CD8-positive, alpha-beta memory T cell (primary cell): ENCODE measurements at regions not wholly inside any gene's neighbourhood (a gene's known extent, or its start where the extent isn't known, plus 50 kb on each side); places are given as distances from the start of the nearest gene placed in this dataset.

Experiments used
- CTCF ChIA-PET: fragments of 350-600 bp; sonication (Branson Sonifier 250); formaldehyde crosslinking; loops from one replicate; lab custom pipeline; 2021; ENCODE audit warnings: antibody characterized with exemption; lab: Charles Lee
- POLR2A ChIA-PET: fragments of 350-600 bp; sonication (Branson Sonifier 250); formaldehyde crosslinking; loops from one replicate; lab custom pipeline; 2021; ENCODE audit warnings: antibody characterized with exemption; lab: Charles Lee
- DNase-seq, 5 donors: peaks; one replicate each; pipeline versions ENCODE4 v3.0.0 to v3.0.0-alpha.2; 2020 to 2022; ENCODE audit warnings: mixed read lengths in 1 of 5
- H3K27ac ChIP-seq: one replicate; pipeline ENCODE4 v1.7.0; 2013; ENCODE audit warnings: low read depth, mild to moderate bottlenecking, low read length, moderate library complexity
- H3K27me3 ChIP-seq: 2 replicates; pipeline ENCODE4 v1.7.0; 2013; ENCODE audit warnings: low read length, mild to moderate bottlenecking; ENCODE audit not compliant: insufficient read depth, poor library complexity, severe bottlenecking
- H3K36me3 ChIP-seq: 2 replicates; pipeline ENCODE4 v1.7.0; 2013; ENCODE audit warnings: mild to moderate bottlenecking, low read length, moderate library complexity; ENCODE audit not compliant: insufficient read depth
- H3K4me1 ChIP-seq: 2 replicates; pipeline ENCODE4 v1.7.0; 2013; ENCODE audit warnings: mild to moderate bottlenecking, low read length, moderate library complexity; ENCODE audit not compliant: insufficient read depth
- H3K4me3 ChIP-seq: 2 replicates; pipeline ENCODE4 v1.7.0; 2013; ENCODE audit warnings: mild to moderate bottlenecking, low read length
- H3K9me3 ChIP-seq: 2 replicates; pipeline ENCODE4 v1.7.0; 2013; ENCODE audit warnings: mild to moderate bottlenecking, low read length
- H3K27ac Mint-ChIP-seq, 8 donors: one replicate each; pipeline ENCODE4 v1.8.0; 2020 to 2021; ENCODE audit warnings: mixed read lengths in 8 of 8, mild to moderate bottlenecking in 6 of 8, inconsistent platforms in 3 of 8, moderate library complexity in 3 of 8
- H3K27me3 Mint-ChIP-seq, 2 donors: one replicate each; pipeline ENCODE4 v1.8.0; 2020 to 2021; ENCODE audit warnings: mixed read lengths in 2 of 2, mild to moderate bottlenecking in 1 of 2, moderate library complexity in 1 of 2
- H3K36me3 Mint-ChIP-seq, 3 donors: one replicate each; pipeline ENCODE4 v1.8.0; 2020 to 2021; ENCODE audit warnings: mixed read lengths in 3 of 3, inconsistent platforms in 1 of 3, mild to moderate bottlenecking in 1 of 3
- H3K4me1 Mint-ChIP-seq, 3 donors: one replicate each; pipeline ENCODE4 v1.8.0; 2020 to 2021; ENCODE audit warnings: mixed read lengths in 3 of 3, inconsistent platforms in 1 of 3, mild to moderate bottlenecking in 1 of 3
- H3K4me3 Mint-ChIP-seq, 7 donors: one replicate each; pipeline ENCODE4 v1.8.0; 2020 to 2021; ENCODE audit warnings: mixed read lengths in 7 of 7, mild to moderate bottlenecking in 6 of 7, moderate library complexity in 4 of 7, inconsistent platforms in 2 of 7
- H3K9me3 Mint-ChIP-seq, 5 donors: one replicate each; pipeline ENCODE4 v1.8.0; 2020 to 2022; ENCODE audit warnings: mixed read lengths in 5 of 5, mild to moderate bottlenecking in 3 of 5, moderate library complexity in 2 of 5, inconsistent platforms in 1 of 5

DNA sequence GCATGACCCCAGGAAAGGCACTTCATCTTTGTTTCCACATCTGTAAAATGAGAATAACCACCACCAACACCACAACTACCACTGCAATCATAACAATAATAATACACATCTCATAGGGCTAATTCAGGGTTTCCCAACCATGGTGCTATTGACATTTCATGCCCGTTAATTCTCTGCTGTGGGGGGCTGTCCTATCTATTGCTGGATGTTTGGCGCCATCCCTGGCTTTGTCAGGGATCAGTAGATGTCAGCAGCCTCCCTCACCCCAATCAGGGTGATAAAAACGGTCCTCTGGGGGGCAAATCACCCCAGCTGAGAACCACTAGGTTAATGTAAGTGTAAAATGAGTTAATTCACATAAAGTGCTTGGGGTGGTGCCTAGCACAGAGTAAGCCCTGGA, 145.8 kb downstream of the EMX2 start:
- H3K27ac ChIP-seq = no peak overlapping the region
- no peaks in the 10 kb centered on the region for H3K4me1 ChIP-seq
- Mint-ChIP-seq H3K36me3 (no peaks in the 10 kb centered on the region), H3K4me1 (no peaks in the 10 kb centered on the region), H3K27ac (no peak overlapping the region), H3K27me3 (peaks cover 0 to 7% of the 10 kb centered on the region in 2 donors), H3K9me3 (no peaks in the 10 kb centered on the region), H3K4me3 (no peak overlapping the region)
- ChIA-PET POLR2A (no interaction called here), CTCF (no interaction called here)
- H3K9me3 ChIP-seq = no peaks in the 10 kb centered on the region
- no peak overlapping the region for H3K4me3 ChIP-seq
- H3K27me3 ChIP-seq = no peaks in the 10 kb centered on the region
- DNase-seq = no peak
- H3K36me3 ChIP-seq = no peaks in the 10 kb centered on the region

DNA sequence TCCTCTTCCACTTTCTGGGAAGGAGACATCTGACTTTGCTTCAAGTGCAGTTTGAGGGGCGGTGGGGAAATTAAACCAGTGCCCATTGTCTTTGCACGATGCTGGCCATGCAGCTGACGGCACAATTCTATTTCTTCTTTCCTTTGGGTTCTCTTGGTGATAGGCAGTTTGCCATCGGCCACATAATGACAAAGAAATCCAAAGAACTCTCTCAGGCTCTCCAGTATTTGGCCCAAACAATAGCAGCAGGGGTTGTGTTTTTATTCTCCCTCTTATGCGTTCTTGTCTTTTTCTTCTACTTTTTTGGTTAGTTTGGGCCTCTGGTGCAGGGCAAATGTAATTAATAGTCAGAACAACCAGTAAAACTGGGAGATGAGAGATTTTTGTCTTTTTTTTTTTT, 147.0 kb downstream of the EMX2 start:
- Histone ChIP-seq H3K36me3 (no peaks in the 10 kb centered on the region), H3K27ac (no peak overlapping the region), H3K27me3 (no peaks in the 10 kb centered on the region), H3K9me3 (no peaks in the 10 kb centered on the region), H3K4me3 (no peak overlapping the region), H3K4me1 (no peaks in the 10 kb centered on the region)
- ChIA-PET POLR2A (no interaction called here), CTCF (no interaction called here)
- H3K9me3 Mint-ChIP-seq = no peaks in the 10 kb centered on the region
- no peak for DNase-seq
- no peaks in the 10 kb centered on the region for H3K36me3 Mint-ChIP-seq
- no peaks in the 10 kb centered on the region for H3K4me1 Mint-ChIP-seq
- no peak overlapping the region for H3K4me3 Mint-ChIP-seq
- no peak overlapping the region for H3K27ac Mint-ChIP-seq
- H3K27me3 Mint-ChIP-seq = peaks cover 0 to 11% of the 10 kb centered on the region in 2 donors

DNA sequence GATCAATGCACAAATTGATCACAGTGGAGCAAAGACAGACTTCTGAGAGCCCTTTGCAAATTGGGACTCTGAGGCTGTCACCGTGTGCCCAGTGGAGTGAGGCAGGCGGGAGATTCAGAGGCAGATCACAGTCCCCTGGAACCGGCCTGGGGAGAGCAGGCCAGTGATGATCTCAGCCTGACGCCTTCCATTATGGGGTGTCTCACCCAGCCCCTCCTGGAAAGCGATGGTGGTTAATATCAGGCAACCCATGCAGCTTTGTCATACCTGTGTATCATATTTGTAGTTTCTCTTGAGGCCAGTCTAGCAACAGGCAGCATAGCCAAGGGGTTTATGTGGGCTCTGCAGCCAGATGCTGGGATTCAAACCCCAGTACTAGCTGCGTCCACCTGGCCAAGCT, 147.8 kb downstream of the EMX2 start:
- Mint-ChIP-seq H3K27me3 (peaks cover 0 to 11% of the 10 kb centered on the region in 2 donors), H3K27ac (no peak overlapping the region), H3K9me3 (no peaks in the 10 kb centered on the region), H3K36me3 (no peaks in the 10 kb centered on the region), H3K4me3 (no peak overlapping the region), H3K4me1 (no peaks in the 10 kb centered on the region)
- CTCF ChIA-PET = no interaction called here
- H3K27me3 ChIP-seq = no peaks in the 10 kb centered on the region
- no peak overlapping the region for H3K4me3 ChIP-seq
- no peak overlapping the region for H3K27ac ChIP-seq
- H3K9me3 ChIP-seq = no peaks in the 10 kb centered on the region
- POLR2A ChIA-PET = no interaction called here
- no peaks in the 10 kb centered on the region for H3K36me3 ChIP-seq
- H3K4me1 ChIP-seq = no peaks in the 10 kb centered on the region
- DNase-seq = no peak

GRCh38 chr10:117694190-117694589, 151.6 kb downstream of the EMX2 start:
- no peaks in the 10 kb centered on the region for H3K36me3 Mint-ChIP-seq
- Histone ChIP-seq H3K4me1 (no peaks in the 10 kb centered on the region), H3K36me3 (no peaks in the 10 kb centered on the region), H3K27me3 (no peaks in the 10 kb centered on the region), H3K4me3 (no peak overlapping the region), H3K27ac (no peak overlapping the region), H3K9me3 (no peaks in the 10 kb centered on the region)
- no peak for DNase-seq
- H3K27ac Mint-ChIP-seq = no peak overlapping the region
- ChIA-PET CTCF (no interaction called here), POLR2A (no interaction called here)
- H3K27me3 Mint-ChIP-seq = peaks cover 2 to 5% of the 10 kb centered on the region in 2 donors
- peaks cover 0 to 2% (median 0%) of the 10 kb centered on the region in 5 donors for H3K9me3 Mint-ChIP-seq
- H3K4me1 Mint-ChIP-seq = no peaks in the 10 kb centered on the region
- H3K4me3 Mint-ChIP-seq = no peak overlapping the region

GRCh38 chr10:117697402-117697801, 154.9 kb downstream of the EMX2 start:
- H3K9me3 ChIP-seq = no peaks in the 10 kb centered on the region
- CTCF ChIA-PET = no interaction called here
- Mint-ChIP-seq H3K4me3 (no peak overlapping the region), H3K27me3 (peaks cover 2 to 5% of the 10 kb centered on the region in 2 donors), H3K4me1 (no peaks in the 10 kb centered on the region), H3K9me3 (peaks cover 0 to 2% (median 0%) of the 10 kb centered on the region in 5 donors), H3K36me3 (no peaks in the 10 kb centered on the region), H3K27ac (no peak overlapping the region)
- POLR2A ChIA-PET = no interaction called here
- H3K27me3 ChIP-seq = no peaks in the 10 kb centered on the region
- no peak overlapping the region for H3K27ac ChIP-seq
- DNase-seq = no peak
- H3K36me3 ChIP-seq = no peaks in the 10 kb centered on the region
- no peaks in the 10 kb centered on the region for H3K4me1 ChIP-seq
- H3K4me3 ChIP-seq = no peak overlapping the region

- no peaks in the 10 kb centered on the region for H3K36me3 ChIP-seq
- Mint-ChIP-seq H3K4me1 (no peaks in the 10 kb centered on the region), H3K27ac (no peak overlapping the region), H3K36me3 (no peaks in the 10 kb centered on the region), H3K27me3 (peaks cover 0 to 2% of the 10 kb centered on the region in 2 donors), H3K4me3 (no peak overlapping the region), H3K9me3 (peaks cover 0 to 2% (median 0%) of the 10 kb centered on the region in 5 donors)
- no peak for DNase-seq
- H3K9me3 ChIP-seq = no peaks in the 10 kb centered on the region
- no peaks in the 10 kb centered on the region for H3K4me1 ChIP-seq
- no peak overlapping the region for H3K4me3 ChIP-seq
- CTCF ChIA-PET = no interaction called here
- no peaks in the 10 kb centered on the region for H3K27me3 ChIP-seq
- POLR2A ChIA-PET = no interaction called here
- H3K27ac ChIP-seq = no peak overlapping the region
Observed at GRCh38 chr10:117698809-117699208, 156.3 kb downstream of the EMX2 start.

DNA sequence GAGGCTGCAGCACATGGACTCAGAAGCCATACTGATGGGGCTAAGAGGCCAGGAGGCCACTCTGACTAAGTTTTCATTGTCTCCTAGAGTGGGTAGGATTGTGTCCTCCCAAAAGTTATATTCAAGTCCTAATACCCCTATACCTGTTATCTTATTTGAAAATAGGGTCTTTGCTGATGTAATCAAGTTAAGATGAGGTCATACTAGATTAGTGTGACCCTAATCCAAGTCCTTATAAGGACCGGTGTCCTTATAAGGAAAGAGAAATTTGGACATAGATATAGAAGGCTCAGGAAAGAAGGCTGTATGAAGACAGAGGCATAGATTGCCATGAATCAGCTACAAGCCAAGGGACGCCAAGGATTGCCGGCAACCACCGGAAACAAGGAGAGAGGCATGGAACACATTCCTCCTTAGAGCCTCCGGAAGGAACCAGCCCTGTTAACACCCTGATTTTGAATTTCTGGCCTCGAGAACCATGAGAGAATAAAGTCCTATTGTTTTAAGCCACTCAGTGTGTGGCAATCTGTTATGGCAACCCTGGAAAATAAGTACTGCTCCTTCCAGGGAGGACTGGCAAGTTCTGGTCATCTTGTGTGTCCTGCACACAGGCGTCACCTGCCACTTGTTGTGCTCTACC, 157.0 kb downstream of the EMX2 start:
- Mint-ChIP-seq H3K27me3 (peaks cover 0 to 2% of the 10 kb centered on the region in 2 donors), H3K9me3 (peaks cover 0 to 2% (median 0%) of the 10 kb centered on the region in 5 donors), H3K4me3 (no peak overlapping the region), H3K27ac (no peak overlapping the region), H3K36me3 (no peaks in the 10 kb centered on the region), H3K4me1 (no peaks in the 10 kb centered on the region)
- H3K27ac ChIP-seq = no peak overlapping the region
- POLR2A ChIA-PET = no interaction called here
- no peaks in the 10 kb centered on the region for H3K27me3 ChIP-seq
- no peak overlapping the region for H3K4me3 ChIP-seq
- no peak for DNase-seq
- no peaks in the 10 kb centered on the region for H3K4me1 ChIP-seq
- H3K36me3 ChIP-seq = no peaks in the 10 kb centered on the region
- H3K9me3 ChIP-seq = no peaks in the 10 kb centered on the region
- CTCF ChIA-PET = no interaction called here

GRCh38 chr10:117710181-117710798, 167.7 kb downstream of the EMX2 start:
- no peaks in the 10 kb centered on the region for H3K4me1 ChIP-seq
- no peaks in the 10 kb centered on the region for H3K9me3 ChIP-seq
- POLR2A ChIA-PET = no interaction called here
- no peaks in the 10 kb centered on the region for H3K36me3 ChIP-seq
- DNase-seq = no peak
- CTCF ChIA-PET = no interaction called here
- Mint-ChIP-seq H3K36me3 (no peaks in the 10 kb centered on the region), H3K27ac (no peak overlapping the region), H3K4me3 (no peak overlapping the region), H3K27me3 (peaks cover 2 to 9% of the 10 kb centered on the region in 2 donors), H3K4me1 (no peaks in the 10 kb centered on the region), H3K9me3 (peaks cover 0 to 4% (median 0%) of the 10 kb centered on the region in 5 donors)
- H3K4me3 ChIP-seq = no peak overlapping the region
- no peaks in the 10 kb centered on the region for H3K27me3 ChIP-seq
- H3K27ac ChIP-seq = no peak overlapping the region
